H1 (cell line): ENCODE measurements at regions not wholly inside any gene's neighbourhood (a gene's known extent, or its start where the extent isn't known, plus 50 kb on each side); places are given as distances from the start of the nearest gene placed in this dataset.

Experiments
- CTCF ChIA-PET: fragments of 300-600 bp; sonication (Branson Sonifier 250); formaldehyde crosslinking; loops from one replicate; lab custom pipeline; 2021; ENCODE audit not compliant: partially characterized antibody; lab: Charles Lee
- POLR2A ChIA-PET: fragments of 300-600 bp; sonication (Branson Sonifier 250); formaldehyde crosslinking; loops from one replicate; lab custom pipeline; 2021; ENCODE audit warnings: inconsistent platforms; ENCODE audit not compliant: partially characterized antibody; lab: Charles Lee
- DNase-seq, 2 experiments: peaks; one replicate each; pipeline versions ENCODE4 v3.0.0 to v3.0.0-alpha.2; 2010 to 2022; ENCODE audit warnings: low spot score in 2 of 2, low read depth in 1 of 2, mixed read lengths in 1 of 2
- FAIRE-seq: peaks from 2 replicates; lab custom pipeline; 2011; peaks lifted over from hg19 to GRCh38; lab: Jason Lieb, UNC
- H2AFZ ChIP-seq: 2 replicates; pipeline ENCODE4 v1.8.1; 2012; ENCODE audit warnings: low read length, inconsistent platforms
- H2AK5ac ChIP-seq: 2 replicates; pipeline ENCODE4 v1.6.1; 2013; ENCODE audit warnings: low read depth, low read length
- H2BK120ac ChIP-seq: replicated peaks from 2 replicates; pipeline ENCODE3; 2013; ENCODE audit warnings: low read depth, low read length, inconsistent platforms
- H2BK12ac ChIP-seq: 2 replicates; pipeline ENCODE4 v1.6.1; 2013; ENCODE audit warnings: low read depth, low read length
- H2BK15ac ChIP-seq: 2 replicates; pipeline ENCODE4 v1.6.1; 2013; ENCODE audit warnings: low read length
- H2BK20ac ChIP-seq: 2 replicates; pipeline ENCODE4 v1.6.1; 2013; ENCODE audit warnings: low read length
- H2BK5ac ChIP-seq: 2 replicates; pipeline ENCODE4 v1.6.1; 2013; ENCODE audit warnings: low read depth, low read length
- H3K14ac ChIP-seq: 2 replicates; pipeline ENCODE4 v1.6.1; 2013; ENCODE audit warnings: inconsistent platforms; ENCODE audit not compliant: insufficient read length
- H3K18ac ChIP-seq: 2 replicates; pipeline ENCODE4 v1.6.1; 2013; ENCODE audit warnings: low read length; ENCODE audit errors: extremely low read depth
- H3K23ac ChIP-seq: 2 replicates; pipeline ENCODE4 v1.6.1; 2013; ENCODE audit warnings: inconsistent platforms; ENCODE audit not compliant: insufficient read length
- H3K23me2 ChIP-seq: 2 replicates; pipeline ENCODE4 v1.6.1; 2013; ENCODE audit warnings: low read depth, low read length
- H3K27ac ChIP-seq: 2 replicates; pipeline ENCODE4 v1.6.1; 2011; ENCODE audit warnings: low read depth, low read length, inconsistent platforms
- H3K27me3 ChIP-seq, 4 experiments: replicated peaks in 1 of 4; 1 replicate in 1 of 4; 2 replicates in 3 of 4; pipeline versions ENCODE4 v1.6.1 to v1.8.1; 2011 to 2013; ENCODE audit warnings: low read length in 3 of 4, mild to moderate bottlenecking in 3 of 4, inconsistent platforms in 2 of 4, mixed read lengths in 2 of 4, moderate library complexity in 1 of 4; ENCODE audit not compliant: control insufficient read depth in 3 of 4, insufficient read depth in 3 of 4; ENCODE audit errors: extremely low read depth in 1 of 4
- H3K36me3 ChIP-seq, 4 experiments: 2 replicates each; pipeline versions ENCODE4 v1.6.1 to v1.8.1; 2011 to 2013; ENCODE audit warnings: mild to moderate bottlenecking in 4 of 4, low read length in 3 of 4, moderate library complexity in 2 of 4, control low read depth in 1 of 4, inconsistent platforms in 1 of 4; ENCODE audit not compliant: insufficient read depth in 4 of 4, control insufficient read depth in 2 of 4
- H3K4ac ChIP-seq: replicated peaks from 2 replicates; pipeline ENCODE3; 2013; ENCODE audit warnings: low read length, low read depth, mixed read lengths, inconsistent platforms; ENCODE audit not compliant: insufficient read length
- H3K4me1 ChIP-seq, 4 experiments: replicated peaks in 1 of 4; 1 replicate in 1 of 4; 2 replicates in 3 of 4; pipeline versions ENCODE4 v1.6.1 to v1.8.1; 2011 to 2013; ENCODE audit warnings: low read length in 3 of 4, inconsistent platforms in 2 of 4, mixed read lengths in 1 of 4; ENCODE audit not compliant: insufficient read depth in 4 of 4, control insufficient read depth in 3 of 4
- H3K4me2 ChIP-seq, 2 experiments: 2 replicates each; pipeline versions ENCODE4 v1.6.1 to v1.8.1; 2011 to 2013; ENCODE audit warnings: low read depth in 2 of 2, low read length in 2 of 2, control low read depth in 1 of 2, inconsistent platforms in 1 of 2, mild to moderate bottlenecking in 1 of 2; ENCODE audit not compliant: insufficient read depth in 1 of 2
- H3K4me3 ChIP-seq, 4 experiments: fragments of 200-600, 300-600 bp in 1 of 4; sonication (generic), shearing (Covaris generic), sonication (Bioruptor Twin) in 1 of 4; 2 replicates each; pipeline versions ENCODE4 v1.5.1 to v1.8.1; 2011 to 2016; ENCODE audit warnings: low read length in 4 of 4, low read depth in 3 of 4, control low read depth in 2 of 4, inconsistent platforms in 2 of 4, mild to moderate bottlenecking in 2 of 4, mixed read lengths in 1 of 4, moderate library complexity in 1 of 4; ENCODE audit not compliant: insufficient read depth in 2 of 4; ENCODE audit errors: extremely low read depth in 1 of 4
- H3K56ac ChIP-seq: replicated peaks from 2 replicates; pipeline ENCODE3; 2013; ENCODE audit warnings: low read depth, mild to moderate bottlenecking, mixed read lengths, low read length, inconsistent platforms; ENCODE audit not compliant: insufficient read length
- H3K79me1 ChIP-seq: 2 replicates; pipeline ENCODE4 v1.6.1; 2013; ENCODE audit warnings: low read depth, low read length, control low read depth
- H3K79me2 ChIP-seq, 2 experiments: 2 replicates each; pipeline versions ENCODE4 v1.6.1 to v1.8.1; 2012 to 2013; ENCODE audit warnings: low read length in 2 of 2, mild to moderate bottlenecking in 2 of 2, inconsistent platforms in 1 of 2; ENCODE audit not compliant: insufficient read depth in 2 of 2, control insufficient read depth in 1 of 2
- H3K9ac ChIP-seq, 4 experiments: replicated peaks in 1 of 4; 1 replicate in 1 of 4; 2 replicates in 3 of 4; pipeline versions ENCODE4 v1.6.1 to v1.8.1; 2011 to 2013; ENCODE audit warnings: low read depth in 3 of 4, low read length in 3 of 4, control low read depth in 2 of 4, mild to moderate bottlenecking in 2 of 4, moderate library complexity in 2 of 4, inconsistent platforms in 1 of 4; ENCODE audit errors: extremely low read depth in 1 of 4
- H3K9me3 ChIP-seq, 2 experiments: 2 replicates each; pipeline versions ENCODE4 v1.6.1 to v1.8.1; 2012 to 2013; ENCODE audit warnings: mild to moderate bottlenecking in 2 of 2, moderate library complexity in 2 of 2, control low read depth in 1 of 2, inconsistent platforms in 1 of 2, low read depth in 1 of 2, low read length in 1 of 2, mixed read lengths in 1 of 2; ENCODE audit not compliant: insufficient read depth in 2 of 2
- H4K20me1 ChIP-seq, 2 experiments: replicated peaks in 1 of 2; 2 replicates each; pipeline versions ENCODE3 to v1.8.1; 2011 to 2013; ENCODE audit warnings: inconsistent platforms in 2 of 2, low read length in 2 of 2, mild to moderate bottlenecking in 1 of 2; ENCODE audit not compliant: insufficient read depth in 2 of 2, control insufficient read depth in 1 of 2
- H4K5ac ChIP-seq: 2 replicates; pipeline ENCODE4 v1.6.1; 2013; ENCODE audit warnings: low read length, low read depth, mixed read lengths, inconsistent platforms; ENCODE audit not compliant: insufficient read length
- H4K8ac ChIP-seq: 2 replicates; pipeline ENCODE4 v1.8.0; 2013; ENCODE audit warnings: mild to moderate bottlenecking, moderate library complexity, low read length, inconsistent platforms; ENCODE audit not compliant: insufficient read depth; ENCODE audit errors: extremely low read depth
- H4K91ac ChIP-seq: replicated peaks from 2 replicates; pipeline ENCODE3; 2013; ENCODE audit warnings: low read length, mixed read lengths, inconsistent platforms; ENCODE audit not compliant: insufficient read length
- ASH2L ChIP-seq: fragments of 200-600, 300-600 bp; sonication (generic); IDR thresholded peaks from one replicate; pipeline ENCODE4 v1.7.1; 2017; ENCODE audit warnings: low read length
- FOSL1 ChIP-seq: IDR thresholded peaks from 2 replicates; pipeline ENCODE4 v1.6.1; 2011; ENCODE audit warnings: mild to moderate bottlenecking, low read depth, low read length, moderate library complexity; ENCODE audit not compliant: insufficient read depth
- HDAC2 ChIP-seq, 2 experiments: fragments of 300-600 bp in 1 of 2; sonication (generic) in 1 of 2; IDR thresholded peaks; 2 replicates each; pipeline ENCODE4 v1.6.1; 2011 to 2012; ENCODE audit warnings: low read depth in 2 of 2, low read length in 2 of 2, mild to moderate bottlenecking in 2 of 2, moderate library complexity in 2 of 2, borderline replicate concordance in 1 of 2, inconsistent platforms in 1 of 2
- POLR2AphosphoS5 ChIP-seq: IDR thresholded peaks from 2 replicates; pipeline ENCODE4 v1.6.1; 2011; ENCODE audit warnings: low read depth, low read length
- RFX5 ChIP-seq: IDR thresholded peaks from 2 replicates; pipeline ENCODE4 v1.6.1; 2011; ENCODE audit warnings: low read depth, low read length, improper control_type of control experiment, borderline replicate concordance
- SIN3A ChIP-seq, 2 experiments: IDR thresholded peaks in 1 of 2; conservative IDR thresholded peaks in 1 of 2; 2 replicates each; pipeline ENCODE4 v1.6.1; 2011 to 2012; ENCODE audit warnings: low read length in 2 of 2, improper control_type of control experiment in 1 of 2, low read depth in 1 of 2, mild to moderate bottlenecking in 1 of 2
- ZNF274 ChIP-seq: IDR thresholded peaks from 2 replicates; pipeline ENCODE4 v1.7.0; 2012; ENCODE audit warnings: low read length, borderline replicate concordance; ENCODE audit errors: extremely low read depth
- WGBS, 2 experiments: shearing (Covaris generic) in 1 of 2; methylation state at CpG; one replicate each; pipeline versions ENCODE4 v1.1.6 to v1.1.7; 2013 to 2015; ENCODE audit warnings: low lambda C conversion rate in 2 of 2, mixed read lengths in 2 of 2, inconsistent platforms in 1 of 2, low coverage in 1 of 2, missing lambda C conversion rate in 1 of 2; ENCODE audit not compliant: insufficient replicate concordance in 2 of 2, insufficient coverage in 1 of 2, insufficient read length in 1 of 2; ENCODE audit errors: extremely low coverage in 1 of 2, missing lambda C conversion rate in 1 of 2; 5-methylcytosine and 5-hydroxymethylcytosine counted together

- no peaks in the 10 kb centered on the region for H4K20me1 ChIP-seq
- CTCF ChIA-PET = no interaction called here
- no peaks in the 10 kb centered on the region for H3K4me1 ChIP-seq
- no peak overlapping the region for H3K18ac ChIP-seq
- no peak overlapping the region for H3K4me2 ChIP-seq
- H3K56ac ChIP-seq = no peak overlapping the region
- H2BK120ac ChIP-seq = no peak overlapping the region
- H4K5ac ChIP-seq = no peak overlapping the region
- H3K9ac ChIP-seq = no peak overlapping the region
- H4K91ac ChIP-seq = no peak overlapping the region
- DNase-seq = no peak
- no peaks in the 10 kb centered on the region for H3K27me3 ChIP-seq
- H3K9me3 ChIP-seq = no peaks in the 10 kb centered on the region; a peak in 1 of 4 replicates
- no peak overlapping the region for H3K14ac ChIP-seq
- no peak overlapping the region for H3K4ac ChIP-seq
- no peak overlapping the region for H4K8ac ChIP-seq
- H3K79me1 ChIP-seq = no peaks in the 10 kb centered on the region
- H2BK20ac ChIP-seq = no peak overlapping the region
- no peak overlapping the region for H2AFZ ChIP-seq
- no peaks in the 10 kb centered on the region for H3K36me3 ChIP-seq
- no peak overlapping the region for H3K4me3 ChIP-seq
- no peak overlapping the region for H2BK12ac ChIP-seq
- no peaks in the 10 kb centered on the region for H3K79me2 ChIP-seq
- POLR2A ChIA-PET = no interaction called here
- no peak for FAIRE-seq
- TF ChIP-seq POLR2AphosphoS5 (no peak), RFX5 (no peak), HDAC2 (IDR thresholded peaks at IDR 0.05; ENCODE audit: borderline replicate concordance in 1 of 2, low read depth in 2 of 2, low read length in 2 of 2) (no peak), FOSL1 (no peak), ZNF274 (no peak), SIN3A (conservative IDR thresholded peaks at IDR 0.05 in 1 of 2, IDR thresholded peaks at IDR 0.05 in 1 of 2; ENCODE audit: low read depth in 1 of 2, low read length in 2 of 2) (no peak), ASH2L (no peak)
- no peak overlapping the region for H2AK5ac ChIP-seq
- no peak overlapping the region for H2BK5ac ChIP-seq
- 86% methylated on average over 1 of the region's 1 CpG; no CpG with 5 or more reads in 1 of the 2 experiments for WGBS, 2 experiments
- H2BK15ac ChIP-seq = no peak overlapping the region
- no peak overlapping the region for H3K27ac ChIP-seq
- H3K23me2 ChIP-seq = no peaks in the 10 kb centered on the region
- no peak overlapping the region for H3K23ac ChIP-seq
Observed at GRCh38 chrX:42477396-42477795, 300.6 kb downstream of the PPP1R2C start.
